Motor neuron (in vitro differentiated cells): ENCODE measurements at regions not wholly inside any gene's neighbourhood (a gene's known extent, or its start where the extent isn't known, plus 50 kb on each side); places are given as distances from the start of the nearest gene placed in this dataset.

Source experiments
- ATAC-seq, 8 experiments: fragments of 200-7000 bp; cut with Tn5 transposase; replicated peaks in 6 of 8; 2 replicates each; pipeline ENCODE4 v1.8.0; 2021; ENCODE audit warnings: mild to moderate bottlenecking in 8 of 8, moderate library complexity in 8 of 8
- H3K27ac ChIP-seq, 2 donors: fragments of 250-450 bp; sonication (Bioruptor Pico); 2 replicates each; pipeline ENCODE4 v1.9.0; 2021; ENCODE audit warnings: antibody characterized with exemption in 2 of 2, mild to moderate bottlenecking in 2 of 2, moderate library complexity in 1 of 2
- H3K4me1 ChIP-seq, 2 donors: fragments of 250-450 bp; sonication (Bioruptor Pico); replicated peaks in 1 of 2; 2 replicates each; pipeline ENCODE4 v1.6.1; 2021; ENCODE audit warnings: antibody characterized with exemption in 2 of 2, mild to moderate bottlenecking in 2 of 2, moderate library complexity in 1 of 2
- H3K4me3 ChIP-seq, 5 donors: fragments of 250-450 bp; sonication (Bioruptor Pico); 2 replicates each; pipeline ENCODE4 v1.9.0; 2021; ENCODE audit warnings: antibody characterized with exemption in 5 of 5, mild to moderate bottlenecking in 5 of 5, moderate library complexity in 4 of 5
- WGBS, 10 experiments: fragments of 450-650 bp; shearing (Covaris generic); methylation state at CpG; one replicate each; pipeline ENCODE4 v1.0.0; 2022; 5-methylcytosine and 5-hydroxymethylcytosine counted together
- in situ Hi-C, 9 experiments: fragments of 400-800 bp; cut with MboI; loops; one replicate each; pipeline ENCODE4 v1.15.0; 2021; ENCODE audit warnings: low sequenced_read_pairs in 9 of 9, low pct_unique_long_range_greater_than_20kb in 2 of 9; ENCODE audit not compliant: unreplicated experiment in 9 of 9

GRCh38 chr7:45367026-45367425 is 207.1 kb upstream of the ADCY1 start:
- Histone ChIP-seq H3K27ac (no peak overlapping the region), H3K4me1 (no peaks in the 10 kb centered on the region), H3K4me3 (no peak overlapping the region)
- in situ Hi-C loops: no loop called here
- no peak for ATAC-seq
- WGBS, 10 experiments: 3 to 87% (median 55%) methylated on average over 2 to 5 of the region's 5 CpGs

- no peak overlapping the region for H3K4me3 ChIP-seq
- H3K4me1 ChIP-seq: no peaks in the 10 kb centered on the region
- ATAC-seq: no peak
- no peak overlapping the region for H3K27ac ChIP-seq
- in situ Hi-C loops: no loop called here
These were observed 205.9 kb upstream of the ADCY1 start for GRCh38 chr7:45368129-45368807.

- Histone ChIP-seq H3K27ac (no peak overlapping the region), H3K4me1 (no peaks in the 10 kb centered on the region), H3K4me3 (no peak overlapping the region)
- in situ Hi-C loops: no loop called here
- peak in 2 of 8 experiments; percentile 99 to 100 for ATAC-seq
- 50 to 100% (median 81%) methylated on average over 2 to 4 of the region's 4 CpGs; no CpG with 5 or more reads in 1 of the 10 experiments for WGBS, 10 experiments
These were observed 189.7 kb upstream of the ADCY1 start for GRCh38 chr7:45384499-45384898.

GRCh38 chr7:45387837-45388236 is 186.3 kb upstream of the ADCY1 start:
- in situ Hi-C loops: no loop called here
- Histone ChIP-seq H3K4me1 (no peaks in the 10 kb centered on the region), H3K27ac (no peak overlapping the region), H3K4me3 (no peak overlapping the region)
- WGBS, 10 experiments: 20 to 92% (median 20%) methylated on average over 1 to 2 of the region's 4 CpGs; no CpG with 5 or more reads in 7 of the 10 experiments
- ATAC-seq: no peak

GRCh38 chr7:45389073-45389872 is 184.9 kb upstream of the ADCY1 start:
- 30 to 100% (median 80%) methylated on average over 1 to 7 of the region's 7 CpGs; no CpG with 5 or more reads in 2 of the 10 experiments for WGBS, 10 experiments
- in situ Hi-C loops: no loop called here
- Histone ChIP-seq H3K4me1 (no peaks in the 10 kb centered on the region), H3K27ac (no peak overlapping the region), H3K4me3 (no peak overlapping the region)
- ATAC-seq: no peak

- H3K27ac ChIP-seq: no peak overlapping the region
- no peaks in the 10 kb centered on the region for H3K4me1 ChIP-seq
- ATAC-seq: no peak
- 12 to 87% (median 72%) methylated on average over 1 to 4 of the region's 4 CpGs; no CpG with 5 or more reads in 4 of the 10 experiments for WGBS, 10 experiments
- H3K4me3 ChIP-seq: no peak overlapping the region
- in situ Hi-C loops: no loop called here
These were observed 184.0 kb upstream of the ADCY1 start for GRCh38 chr7:45390180-45390579.

- in situ Hi-C loops: no loop called here
- ATAC-seq: no peak
- H3K4me1 ChIP-seq: no peaks in the 10 kb centered on the region
- no peak overlapping the region for H3K4me3 ChIP-seq
- H3K27ac ChIP-seq: no peak overlapping the region
- WGBS, 10 experiments: 25 to 100% (median 82%) methylated on average over 1 to 5 of the region's 5 CpGs; no CpG with 5 or more reads in 3 of the 10 experiments
These were observed 183.4 kb upstream of the ADCY1 start for GRCh38 chr7:45390731-45391130.

GRCh38 chr7:45391618-45392451 is 182.3 kb upstream of the ADCY1 start:
- 67 to 100% (median 86%) methylated on average over 2 to 20 of the region's 38 CpGs; no CpG with 5 or more reads in 2 of the 10 experiments for WGBS, 10 experiments
- H3K27ac ChIP-seq: no peak overlapping the region
- H3K4me3 ChIP-seq: no peak overlapping the region
- no peak for ATAC-seq
- H3K4me1 ChIP-seq: no peaks in the 10 kb centered on the region
- in situ Hi-C loops: no loop called here

- whole genome bisulfite sequencing, 10 experiments: 7 to 73% (median 60%) methylated on average over 1 to 4 of the region's 4 CpGs; no CpG with 5 or more reads in 3 of the 10 experiments
- H3K4me3 ChIP-seq: no peak overlapping the region
- no peaks in the 10 kb centered on the region for H3K4me1 ChIP-seq
- peak in 1 of 8 experiments; percentile 50 for ATAC-seq
- in situ Hi-C loops: no loop called here
- H3K27ac ChIP-seq: no peak overlapping the region
These were observed 180.0 kb upstream of the ADCY1 start for GRCh38 chr7:45394117-45394708.

GRCh38 chr7:45399069-45399468 is 175.1 kb upstream of the ADCY1 start:
- Histone ChIP-seq H3K4me3 (no peak overlapping the region), H3K27ac (no peak overlapping the region), H3K4me1 (no peaks in the 10 kb centered on the region)
- no peak for ATAC-seq
- WGBS, 10 experiments: 70 to 100% (median 85%) methylated on average over 1 to 4 of the region's 15 CpGs; no CpG with 5 or more reads in 7 of the 10 experiments
- in situ Hi-C loops: no loop called here

- Histone ChIP-seq H3K4me1 (no peaks in the 10 kb centered on the region), H3K4me3 (no peak overlapping the region), H3K27ac (no peak overlapping the region)
- ATAC-seq: no peak
- 40 to 100% (median 99%) methylated on average over 1 to 5 of the region's 7 CpGs; no CpG with 5 or more reads in 6 of the 10 experiments for WGBS, 10 experiments
- in situ Hi-C loops: no loop called here
These were observed 173.5 kb upstream of the ADCY1 start for GRCh38 chr7:45400680-45401079.

- in situ Hi-C loops: no loop called here
- H3K4me3 ChIP-seq: no peak overlapping the region
- no peaks in the 10 kb centered on the region for H3K4me1 ChIP-seq
- 60 to 100% (median 83%) methylated on average over 1 of the region's 2 CpGs; no CpG with 5 or more reads in 7 of the 10 experiments for WGBS, 10 experiments
- ATAC-seq: no peak
- no peak overlapping the region for H3K27ac ChIP-seq
These were observed 173.0 kb upstream of the ADCY1 start for GRCh38 chr7:45401155-45401554.
